ENCODE measurements at regions not wholly inside any gene's neighbourhood (a gene's known extent, or its start where the extent isn't known, plus 50 kb on each side); places are given as distances from the start of the nearest gene placed in this dataset.

DNA sequence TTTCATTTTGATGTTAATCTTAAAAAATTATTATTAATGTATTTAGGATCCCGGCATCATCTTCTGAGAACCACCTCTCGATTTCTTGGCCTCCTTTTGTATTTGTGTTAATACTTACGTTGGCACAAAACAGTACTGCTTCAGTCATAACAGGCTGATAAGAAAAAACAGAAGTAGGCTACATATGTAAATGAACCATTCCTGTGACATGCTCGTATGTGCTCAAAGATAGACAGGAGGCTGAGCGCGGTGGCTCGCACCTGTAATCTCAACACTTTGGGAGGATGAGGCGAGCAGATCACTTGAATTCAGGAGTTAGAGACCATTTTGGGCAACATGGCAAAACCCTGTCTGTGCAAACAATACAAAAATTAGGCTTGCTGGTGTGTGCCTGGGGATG, 109.4 kb upstream of the H2AZ1 start:
- TF ChIP-seq, protein P1, sequence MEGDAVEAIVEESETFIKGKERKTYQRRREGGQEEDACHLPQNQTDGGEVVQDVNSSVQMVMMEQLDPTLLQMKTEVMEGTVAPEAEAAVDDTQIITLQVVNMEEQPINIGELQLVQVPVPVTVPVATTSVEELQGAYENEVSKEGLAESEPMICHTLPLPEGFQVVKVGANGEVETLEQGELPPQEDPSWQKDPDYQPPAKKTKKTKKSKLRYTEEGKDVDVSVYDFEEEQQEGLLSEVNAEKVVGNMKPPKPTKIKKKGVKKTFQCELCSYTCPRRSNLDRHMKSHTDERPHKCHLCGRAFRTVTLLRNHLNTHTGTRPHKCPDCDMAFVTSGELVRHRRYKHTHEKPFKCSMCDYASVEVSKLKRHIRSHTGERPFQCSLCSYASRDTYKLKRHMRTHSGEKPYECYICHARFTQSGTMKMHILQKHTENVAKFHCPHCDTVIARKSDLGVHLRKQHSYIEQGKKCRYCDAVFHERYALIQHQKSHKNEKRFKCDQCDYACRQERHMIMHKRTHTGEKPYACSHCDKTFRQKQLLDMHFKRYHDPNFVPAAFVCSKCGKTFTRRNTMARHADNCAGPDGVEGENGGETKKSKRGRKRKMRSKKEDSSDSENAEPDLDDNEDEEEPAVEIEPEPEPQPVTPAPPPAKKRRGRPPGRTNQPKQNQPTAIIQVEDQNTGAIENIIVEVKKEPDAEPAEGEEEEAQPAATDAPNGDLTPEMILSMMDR (IDR thresholded peaks at IDR 0.05): no peak

DNA sequence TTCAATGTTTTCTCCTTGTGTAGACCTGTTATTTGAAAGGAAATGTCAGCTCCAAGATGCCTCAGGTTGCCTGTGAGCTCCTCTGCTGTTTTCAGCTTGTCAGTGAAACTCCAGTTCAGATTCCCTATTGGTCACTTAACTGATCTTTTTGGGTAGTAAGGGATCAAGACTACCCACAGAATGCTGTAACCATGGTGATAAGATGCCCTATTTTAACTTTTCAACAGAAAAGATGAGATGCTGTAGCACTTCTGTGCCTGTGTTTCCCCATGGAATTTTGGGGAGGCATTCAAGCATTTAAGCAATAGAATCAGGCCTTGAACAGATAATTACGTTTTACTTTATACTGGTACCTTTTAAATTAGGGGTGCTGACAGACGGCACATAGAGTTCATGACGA, 106.6 kb upstream of the H2AZ1 start:
- H3K9me3 ChIP-seq: no peaks in the 10 kb centered on the region
- ATAC-seq: no peak

More for the DNA sequence above, 109.4 kb upstream of the H2AZ1 start:
- intact Hi-C loops (cut with DNase I): no loop called here
- ATAC-seq (no peak), DNase-seq (no peak)
- H3K27me3 ChIP-seq (ENCODE audit: insufficient read depth in 3 of 3, low read length in 2 of 3): no peaks in the 10 kb centered on the region
- 91 to 95% (median 94%) methylated on average over 8 of the region's 8 CpGs for WGBS, 3 donors
- H3K36me3 ChIP-seq (ENCODE audit: insufficient read depth in 1 of 2, low read depth in 1 of 2): no peaks in the 10 kb centered on the region
- H3K4me1 ChIP-seq: no peaks in the 10 kb centered on the region
- H3K9me3 ChIP-seq: no peaks in the 10 kb centered on the region
- no peak overlapping the region for H3K4me3 ChIP-seq
- H3K27ac ChIP-seq: no peak overlapping the region

DNA sequence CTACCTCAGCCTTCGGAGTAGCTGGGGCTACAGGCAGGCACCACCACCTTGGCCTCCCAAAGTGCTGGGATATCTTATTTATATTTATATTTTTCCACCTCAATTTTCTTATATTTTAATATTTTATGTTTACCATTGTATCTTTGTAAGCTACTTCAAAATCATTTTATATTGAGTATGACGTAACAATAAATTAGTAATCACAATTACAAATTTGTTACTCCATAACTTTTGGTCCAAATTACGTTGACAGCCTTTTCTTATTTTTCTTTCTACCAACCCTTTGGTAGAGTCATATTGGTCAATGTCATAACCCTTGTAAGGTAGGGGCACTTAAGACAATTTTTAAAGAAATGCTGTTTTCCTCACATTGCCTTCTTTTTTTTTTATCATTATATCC, 104.0 kb upstream of the H2AZ1 start:
- no peaks in the 10 kb centered on the region for H3K27me3 ChIP-seq (ENCODE audit: insufficient read depth in 3 of 3, low read length in 2 of 3)
- DNase-seq (no peak), ATAC-seq (no peak)
- H3K4me3 ChIP-seq: no peak overlapping the region
- TF ChIP-seq, protein P1 (IDR thresholded peaks at IDR 0.05): no peak
- H3K36me3 ChIP-seq (ENCODE audit: insufficient read depth in 1 of 2, low read depth in 1 of 2): no peaks in the 10 kb centered on the region
- 84 to 86% (median 85%) methylated on average over 3 of the region's 3 CpGs for WGBS, 3 donors
- intact Hi-C loops (cut with DNase I): no loop called here
- no peaks in the 10 kb centered on the region for H3K4me1 ChIP-seq
- H3K9me3 ChIP-seq: no peaks in the 10 kb centered on the region
- no peak overlapping the region for H3K27ac ChIP-seq

More for the DNA sequence above, 106.6 kb upstream of the H2AZ1 start:
- H3K4me3 ChIP-seq: no peak overlapping the region
- intact Hi-C loops (cut with DNase I): no loop called here
- no peaks in the 10 kb centered on the region for H3K4me1 ChIP-seq
- no peaks in the 10 kb centered on the region for H3K27me3 ChIP-seq (ENCODE audit: insufficient read depth in 3 of 3, low read length in 2 of 3)
- WGBS, 3 donors: 86 to 88% (median 86%) methylated on average over 3 of the region's 3 CpGs
- H3K27ac ChIP-seq: no peak overlapping the region
- H3K36me3 ChIP-seq (ENCODE audit: insufficient read depth in 1 of 2, low read depth in 1 of 2): no peaks in the 10 kb centered on the region
- DNase-seq: no peak
- TF ChIP-seq, protein P1 (IDR thresholded peaks at IDR 0.05): no peak

DNA sequence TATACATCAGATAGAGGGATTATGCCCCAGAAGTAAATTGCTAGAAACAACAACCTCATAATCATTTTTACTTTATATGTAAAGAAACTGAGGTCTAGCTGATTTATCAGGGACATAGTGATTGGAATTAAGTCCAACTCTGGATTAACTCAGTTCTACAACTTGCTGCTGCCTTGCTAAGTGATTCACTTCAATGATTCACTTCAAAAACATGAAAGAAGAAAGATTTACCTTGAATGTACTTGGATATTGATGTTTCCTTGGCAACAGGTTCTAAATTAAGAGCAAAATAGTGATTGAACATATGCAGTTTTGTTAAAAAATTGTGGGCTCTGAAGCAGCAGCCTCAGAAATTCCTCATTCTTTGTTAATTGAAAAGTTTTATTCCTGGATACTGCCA, 99.8 kb upstream of the H2AZ1 start:
- no peak for ATAC-seq
- no peaks in the 10 kb centered on the region for H3K4me1 ChIP-seq
- TF ChIP-seq, protein P1 (IDR thresholded peaks at IDR 0.05): no peak
- no peaks in the 10 kb centered on the region for H3K27me3 ChIP-seq (ENCODE audit: insufficient read depth in 3 of 3, low read length in 2 of 3)
- H3K9me3 ChIP-seq: no peaks in the 10 kb centered on the region
- H3K27ac ChIP-seq: no peak overlapping the region
- intact Hi-C loops (cut with DNase I): no loop called here
- no peaks in the 10 kb centered on the region for H3K36me3 ChIP-seq (ENCODE audit: insufficient read depth in 1 of 2, low read depth in 1 of 2)
- H3K4me3 ChIP-seq: no peak overlapping the region
- no peak for DNase-seq

DNA sequence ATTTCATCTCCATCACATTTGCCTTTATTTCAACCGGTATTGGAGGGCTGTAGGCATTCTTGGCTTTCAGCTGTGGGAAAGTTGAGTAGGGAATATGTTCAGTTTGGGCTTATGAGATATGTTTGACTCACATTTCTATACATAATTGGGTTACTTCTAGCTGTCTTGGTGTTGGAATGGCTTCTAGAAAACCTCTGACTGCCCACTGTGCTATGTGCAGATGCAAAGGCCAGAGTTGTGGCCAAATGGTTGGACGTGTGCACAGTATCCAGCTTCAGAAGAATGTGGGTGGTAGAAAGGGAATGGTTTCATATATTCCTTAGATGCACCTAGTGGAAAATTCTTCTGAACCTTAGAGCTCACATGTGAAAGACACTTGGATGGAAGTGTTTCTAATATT, 92.6 kb upstream of the H2AZ1 start:
- peaks cover 9% of the 10 kb centered on the region for H3K9me3 ChIP-seq
- H3K4me3 ChIP-seq: no peak overlapping the region
- H3K27ac ChIP-seq: no peak overlapping the region
- H3K36me3 ChIP-seq (ENCODE audit: insufficient read depth in 1 of 2, low read depth in 1 of 2): no peaks in the 10 kb centered on the region
- ATAC-seq (no peak), DNase-seq (no peak)
- no peaks in the 10 kb centered on the region for H3K27me3 ChIP-seq (ENCODE audit: insufficient read depth in 3 of 3, low read length in 2 of 3)
- intact Hi-C loops (cut with DNase I): no loop called here
- TF ChIP-seq, protein P1 (IDR thresholded peaks at IDR 0.05): no peak
- whole genome bisulfite sequencing, 3 donors: 66 to 77% (median 71%) methylated on average over 2 of the region's 2 CpGs
- H3K4me1 ChIP-seq: no peaks in the 10 kb centered on the region

All from psoas muscle (tissue), 7 donors.